HCT116 (cell line): ENCODE measurements at regions not wholly inside any gene's neighbourhood (a gene's known extent, or its start where the extent isn't known, plus 50 kb on each side); places are given as distances from the start of the nearest gene placed in this dataset.

Source experiments
- ATAC-seq: fragments of 200-7000 bp; cut with Tn5 transposase; 2 replicates; pipeline ENCODE4 v1.9.1; 2020; ENCODE audit warnings: mild to moderate bottlenecking, moderate library complexity
- BruUV-seq: library from RNA; stranded (reverse); fragments of 400-500 nt; replicated peaks from 2 replicates; lab custom pipeline; 2021; lab: Mats Ljungman, UMichigan
- CTCF ChIA-PET: fragments of 300-600 bp; sonication (Branson Sonifier 250); formaldehyde crosslinking; loops from one replicate; lab custom pipeline; 2021; ENCODE audit warnings: antibody characterized with exemption; lab: Charles Lee
- POLR2A ChIA-PET: fragments of 300-600, 350-600 bp; sonication (Branson Sonifier 250); formaldehyde crosslinking; loops from one replicate; lab custom pipeline; 2021; ENCODE audit warnings: antibody characterized with exemption; lab: Charles Lee
- RAD21 ChIA-PET, 2 experiments: fragments of 300-600 bp; sonication (Branson Sonifier 250); formaldehyde crosslinking; loops; one replicate each; lab custom pipeline; 2023; ENCODE audit warnings: low total read pairs in 2 of 2; ENCODE audit not compliant: uncharacterized antibody in 2 of 2, unreplicated experiment in 2 of 2, low non-redundant PET in 1 of 2; lab: Charles Lee
- DNase-seq: peaks from one replicate; pipeline ENCODE4 v3.0.0-alpha.2; 2010; ENCODE audit warnings: low read depth, low spot score
- H2AFZ ChIP-seq: fragments of 200-600 bp; shearing (Covaris generic), sonication (generic); 2 replicates; pipeline ENCODE4 v1.6.1; 2017; ENCODE audit warnings: low read depth, mixed run types, mixed read lengths, antibody characterized with exemption, low read length; ENCODE audit not compliant: poor library complexity, severe bottlenecking
- H3K27ac ChIP-seq: 2 replicates; pipeline ENCODE4 v1.5.1; 2012; ENCODE audit warnings: low read depth, low read length
- H3K27me3 ChIP-seq: fragments of 200-600 bp; sonication (generic); 2 replicates; pipeline ENCODE4 v1.6.1; 2016; ENCODE audit warnings: mixed run types, low read length, mixed read lengths; ENCODE audit not compliant: insufficient read depth
- H3K36me3 ChIP-seq, 2 experiments: fragments of 200-500 bp in 1 of 2; fragments of 200-600 bp in 1 of 2; sonication (Bioruptor generic) in 1 of 2; sonication (generic) in 1 of 2; 2 replicates each; pipeline versions ENCODE4 v1.5.1 to v1.6.1; 2014 to 2016; ENCODE audit warnings: low read length in 2 of 2, inconsistent platforms in 1 of 2, mixed read lengths in 1 of 2, mixed run types in 1 of 2; ENCODE audit not compliant: insufficient read depth in 2 of 2, control insufficient read depth in 1 of 2
- H3K4me1 ChIP-seq, 2 experiments: fragments of 200-600 bp in 1 of 2; sonication (generic) in 1 of 2; 2 replicates each; pipeline versions ENCODE4 v1.5.1 to v1.6.1; 2012 to 2017; ENCODE audit warnings: low read length in 2 of 2, inconsistent platforms in 1 of 2, mild to moderate bottlenecking in 1 of 2, mixed read lengths in 1 of 2, mixed run types in 1 of 2, moderate library complexity in 1 of 2; ENCODE audit not compliant: insufficient read depth in 2 of 2, control insufficient read depth in 1 of 2
- H3K4me2 ChIP-seq: fragments of 200-600 bp; sonication (generic); 2 replicates; pipeline ENCODE4 v1.6.1; 2017; ENCODE audit warnings: mixed run types, low read length, mixed read lengths
- H3K4me3 ChIP-seq, 2 experiments: fragments of 200-600 bp in 1 of 2; sonication (generic) in 1 of 2; replicated peaks in 1 of 2; 2 replicates each; pipeline ENCODE4 v1.5.1; 2011 to 2016; ENCODE audit warnings: low read length in 2 of 2, control low read depth in 1 of 2, low read depth in 1 of 2, mild to moderate bottlenecking in 1 of 2, mixed read lengths in 1 of 2, mixed run types in 1 of 2
- H3K79me2 ChIP-seq: fragments of 200-600 bp; sonication (generic); 2 replicates; pipeline ENCODE4 v1.6.1; 2017; ENCODE audit warnings: mild to moderate bottlenecking, mixed run types, low read length, moderate library complexity, mixed read lengths; ENCODE audit not compliant: insufficient read depth
- H3K9ac ChIP-seq: fragments of 200-600 bp; sonication (generic); 2 replicates; pipeline ENCODE4 v1.6.1; 2016; ENCODE audit warnings: low read length, mixed read lengths
- H3K9me2 ChIP-seq: fragments of 200-600 bp; sonication (generic), shearing (Covaris generic); 2 replicates; pipeline ENCODE4 v1.6.1; 2017; ENCODE audit warnings: mixed run types, mild to moderate bottlenecking, moderate library complexity; ENCODE audit not compliant: insufficient read depth
- H3K9me3 ChIP-seq, 2 experiments: fragments of 200-500 bp in 1 of 2; fragments of 200-600 bp in 1 of 2; sonication (Bioruptor generic) in 1 of 2; sonication (generic) in 1 of 2; 2 replicates each; pipeline ENCODE4 v1.6.1; 2014 to 2017; ENCODE audit warnings: low read length in 2 of 2, mixed read lengths in 2 of 2, inconsistent platforms in 1 of 2, low read depth in 1 of 2, mild to moderate bottlenecking in 1 of 2, mixed run types in 1 of 2, moderate library complexity in 1 of 2; ENCODE audit not compliant: control insufficient read depth in 1 of 2, insufficient read depth in 1 of 2
- H4K20me1 ChIP-seq: fragments of 200-600 bp; sonication (generic), shearing (Covaris generic); 2 replicates; pipeline ENCODE4 v1.6.1; 2017; ENCODE audit warnings: mixed run types, mild to moderate bottlenecking, moderate library complexity; ENCODE audit not compliant: insufficient read depth
- ATF3 ChIP-seq: IDR thresholded peaks from 2 replicates; pipeline ENCODE4 v1.6.1; 2012
- CBX3 ChIP-seq: IDR thresholded peaks from 2 replicates; pipeline ENCODE4 v1.6.1; 2012; ENCODE audit warnings: low read depth
- CEBPB ChIP-seq: IDR thresholded peaks from 2 replicates; pipeline ENCODE4 v1.6.1; 2012; ENCODE audit warnings: low read depth
- CTCF ChIP-seq, 3 experiments: fragments of 200-600 bp in 1 of 3; sonication (generic) in 1 of 3; IDR thresholded peaks in 2 of 3; conservative IDR thresholded peaks in 1 of 3; 2 replicates each; pipeline ENCODE4 v1.5.1; 2012 to 2017; ENCODE audit warnings: low read depth in 2 of 3, low read length in 2 of 3, antibody characterized with exemption in 1 of 3, borderline replicate concordance in 1 of 3, control low read depth in 1 of 3, mild to moderate bottlenecking in 1 of 3, mixed read lengths in 1 of 3, mixed run types in 1 of 3, moderate library complexity in 1 of 3; ENCODE audit not compliant: insufficient read depth in 1 of 3
- EGR1 ChIP-seq: IDR thresholded peaks from 2 replicates; pipeline ENCODE4 v1.6.1; 2012; ENCODE audit warnings: low read depth
- ELF1 ChIP-seq: IDR thresholded peaks from 2 replicates; pipeline ENCODE4 v1.6.1; 2012; ENCODE audit warnings: low read depth, borderline replicate concordance
- EZH2 ChIP-seq: fragments of 200-600 bp; sonication (generic); IDR thresholded peaks from 2 replicates; pipeline ENCODE4 v1.6.1; 2017; ENCODE audit warnings: antibody characterized with exemption, mixed run types
- FOSL1 ChIP-seq: IDR thresholded peaks from 2 replicates; pipeline ENCODE4 v1.6.1; 2012; ENCODE audit warnings: low read depth
- JUND ChIP-seq: IDR thresholded peaks from 2 replicates; pipeline ENCODE4 v1.6.1; 2012
- POLR2A ChIP-seq: IDR thresholded peaks from 2 replicates; pipeline ENCODE4 v1.7.0; 2011; ENCODE audit warnings: borderline replicate concordance; ENCODE audit not compliant: insufficient read depth, insufficient read length; ENCODE audit errors: extremely low read depth
- POLR2AphosphoS5 ChIP-seq: IDR thresholded peaks from 2 replicates; pipeline ENCODE4 v1.6.1; 2011; ENCODE audit warnings: mild to moderate bottlenecking, low read depth, low read length, moderate library complexity
- SIN3A ChIP-seq: IDR thresholded peaks from 2 replicates; pipeline ENCODE4 v1.6.1; 2012; ENCODE audit warnings: low read depth
- SRF ChIP-seq: IDR thresholded peaks from 2 replicates; pipeline ENCODE4 v1.6.1; 2012; ENCODE audit warnings: low read depth
- TCF7L2 ChIP-seq: IDR thresholded peaks from 2 replicates; pipeline ENCODE4 v1.7.0; 2011; ENCODE audit warnings: borderline replicate concordance, inconsistent platforms; ENCODE audit not compliant: insufficient read depth, insufficient read length; ENCODE audit errors: extremely low read depth
- ZFX ChIP-seq: fragments of 450-650 bp; IDR thresholded peaks from 2 replicates; pipeline ENCODE4 v1.6.1; 2017
- ZNF274 ChIP-seq: fragments of 200-500 bp; sonication (Bioruptor generic); IDR thresholded peaks from 2 replicates; pipeline ENCODE4 v1.6.1; 2014; ENCODE audit warnings: mild to moderate bottlenecking, low read depth, low read length, inconsistent platforms
- intact Hi-C: fragments of 100-400 bp; cut with micrococcal nuclease; formaldehyde crosslinking; loops from 2 replicates; pipeline ENCODE4 v1.10.0; 2022

- Histone ChIP-seq H3K9ac (no peak overlapping the region), H3K4me1 (no peaks in the 10 kb centered on the region), H3K4me3 (no peak overlapping the region), H3K9me3 (no peaks in the 10 kb centered on the region), H4K20me1 (no peaks in the 10 kb centered on the region), H3K4me2 (no peak overlapping the region), H3K79me2 (no peaks in the 10 kb centered on the region), H3K27me3 (no peaks in the 10 kb centered on the region), H3K9me2 (no peaks in the 10 kb centered on the region), H3K36me3 (no peaks in the 10 kb centered on the region), H2AFZ (no peak overlapping the region), H3K27ac (no peak overlapping the region)
- CTCF ChIA-PET: no interaction called here
- ATAC-seq: no peak
- BruUV-seq: no TSS peak
- intact Hi-C loops: no loop called here
- RAD21 ChIA-PET: no interaction called here
- DNase-seq: no peak
- no peak for TF ChIP-seq FOSL1
- no peak for TF ChIP-seq ZFX
- TF ChIP-seq SRF: no peak
- no peak for TF ChIP-seq EGR1
- no peak for TF ChIP-seq ATF3
- TF ChIP-seq CEBPB: no peak
- no peak for TF ChIP-seq CBX3
- no peak for TF ChIP-seq CTCF (IDR thresholded peaks at IDR 0.05 in 2 of 3, conservative IDR thresholded peaks at IDR 0.05 in 1 of 3; ENCODE audit: borderline replicate concordance in 1 of 3, insufficient read depth in 1 of 3, low read depth in 2 of 3, low read length in 2 of 3)
- no peak for TF ChIP-seq ELF1
- no peak for TF ChIP-seq EZH2
- no peak for TF ChIP-seq POLR2AphosphoS5
- no peak for TF ChIP-seq JUND
- TF ChIP-seq SIN3A: no peak
- no peak for TF ChIP-seq TCF7L2
- TF ChIP-seq ZNF274: no peak
- TF ChIP-seq POLR2A: no peak
- POLR2A ChIA-PET: no interaction called here
Observed at GRCh38 chr7:125279961-125280360, 350.3 kb upstream of the POT1 start.
